BE2C (cell line): ENCODE measurements at regions not wholly inside any gene's neighbourhood (a gene's known extent, or its start where the extent isn't known, plus 50 kb on each side); places are given as distances from the start of the nearest gene placed in this dataset.

Experiments
- DNase-seq: peaks from one replicate; pipeline ENCODE4 v3.0.0-alpha.2; 2020
- H3K27me3 ChIP-seq: fragments of 250-450 bp; sonication (Bioruptor Pico); 2 replicates; pipeline ENCODE4 v1.5.1; 2020; ENCODE audit warnings: mild to moderate bottlenecking
- H3K36me3 ChIP-seq: fragments of 250-450 bp; sonication (Bioruptor Pico); 2 replicates; pipeline ENCODE4 v1.5.1; 2020; ENCODE audit warnings: mild to moderate bottlenecking
- H3K4me1 ChIP-seq: fragments of 250-450 bp; sonication (Bioruptor Pico); 2 replicates; pipeline ENCODE4 v1.5.1; 2020
- H3K4me3 ChIP-seq: 2 replicates; pipeline ENCODE4 v1.5.1; 2011; ENCODE audit warnings: low read depth, low read length
- H3K9me3 ChIP-seq: fragments of 250-450 bp; sonication (Bioruptor Pico); 2 replicates; pipeline ENCODE4 v1.5.1; 2020
- TF ChIP-seq, protein P1 (sequence below): IDR thresholded peaks from 2 replicates; pipeline ENCODE4 v1.5.1; 2012; ENCODE audit warnings: mild to moderate bottlenecking, low read depth, low read length

GRCh38 chr12:29048787-29049186 is 100.3 kb upstream of the FAR2 start:
- H3K4me3 ChIP-seq = no peak overlapping the region
- no peaks in the 10 kb centered on the region for H3K9me3 ChIP-seq
- no peaks in the 10 kb centered on the region for H3K36me3 ChIP-seq
- TF ChIP-seq, protein P1, sequence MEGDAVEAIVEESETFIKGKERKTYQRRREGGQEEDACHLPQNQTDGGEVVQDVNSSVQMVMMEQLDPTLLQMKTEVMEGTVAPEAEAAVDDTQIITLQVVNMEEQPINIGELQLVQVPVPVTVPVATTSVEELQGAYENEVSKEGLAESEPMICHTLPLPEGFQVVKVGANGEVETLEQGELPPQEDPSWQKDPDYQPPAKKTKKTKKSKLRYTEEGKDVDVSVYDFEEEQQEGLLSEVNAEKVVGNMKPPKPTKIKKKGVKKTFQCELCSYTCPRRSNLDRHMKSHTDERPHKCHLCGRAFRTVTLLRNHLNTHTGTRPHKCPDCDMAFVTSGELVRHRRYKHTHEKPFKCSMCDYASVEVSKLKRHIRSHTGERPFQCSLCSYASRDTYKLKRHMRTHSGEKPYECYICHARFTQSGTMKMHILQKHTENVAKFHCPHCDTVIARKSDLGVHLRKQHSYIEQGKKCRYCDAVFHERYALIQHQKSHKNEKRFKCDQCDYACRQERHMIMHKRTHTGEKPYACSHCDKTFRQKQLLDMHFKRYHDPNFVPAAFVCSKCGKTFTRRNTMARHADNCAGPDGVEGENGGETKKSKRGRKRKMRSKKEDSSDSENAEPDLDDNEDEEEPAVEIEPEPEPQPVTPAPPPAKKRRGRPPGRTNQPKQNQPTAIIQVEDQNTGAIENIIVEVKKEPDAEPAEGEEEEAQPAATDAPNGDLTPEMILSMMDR = no peak
- DNase-seq = no peak
- no peaks in the 10 kb centered on the region for H3K27me3 ChIP-seq
- peaks cover 4% of the 10 kb centered on the region for H3K4me1 ChIP-seq

DNA sequence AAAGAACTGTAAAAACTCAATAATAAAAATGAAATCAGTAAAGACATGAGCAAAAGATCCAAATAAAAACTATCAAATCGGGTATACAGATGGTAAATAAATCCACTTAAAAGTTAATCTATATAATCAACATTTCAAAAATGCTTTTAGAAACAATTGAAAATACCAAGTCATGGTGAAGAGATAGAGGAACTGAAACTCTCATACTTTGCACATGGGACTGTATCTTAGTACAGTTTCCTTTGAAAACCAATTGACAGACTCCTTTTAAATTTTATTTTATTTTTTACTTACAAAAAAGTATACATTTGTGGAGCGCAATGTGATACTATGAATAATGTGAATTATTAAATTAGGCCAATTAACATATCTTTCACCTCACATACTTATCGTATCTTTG is 98.6 kb upstream of the FAR2 start:
- DNase-seq = no peak

GRCh38 chr12:29051221-29051620 is 97.9 kb upstream of the FAR2 start:
- TF ChIP-seq, protein P1 = no peak
- H3K27me3 ChIP-seq = no peaks in the 10 kb centered on the region
- DNase-seq = no peak
- no peaks in the 10 kb centered on the region for H3K36me3 ChIP-seq
- no peaks in the 10 kb centered on the region for H3K9me3 ChIP-seq
- peaks cover 7% of the 10 kb centered on the region for H3K4me1 ChIP-seq
- H3K4me3 ChIP-seq = no peak overlapping the region

More for the DNA sequence above, 98.6 kb upstream of the FAR2 start:
- H3K27me3 ChIP-seq = no peaks in the 10 kb centered on the region
- H3K4me3 ChIP-seq = no peak overlapping the region
- peaks cover 5% of the 10 kb centered on the region; the same call in 1 of the 2 replicates for H3K4me1 ChIP-seq
- H3K36me3 ChIP-seq = no peaks in the 10 kb centered on the region
- H3K9me3 ChIP-seq = no peaks in the 10 kb centered on the region
- TF ChIP-seq, protein P1 = no peak

GRCh38 chr12:29053567-29053966 is 95.5 kb upstream of the FAR2 start:
- DNase-seq = no peak
- Histone ChIP-seq H3K36me3 (no peaks in the 10 kb centered on the region), H3K9me3 (no peaks in the 10 kb centered on the region), H3K4me3 (no peak overlapping the region), H3K27me3 (no peaks in the 10 kb centered on the region), H3K4me1 (peaks cover 7% of the 10 kb centered on the region)
- TF ChIP-seq, protein P1 = no peak

GRCh38 chr12:29054858-29055663 is 94.0 kb upstream of the FAR2 start:
- TF ChIP-seq, protein P1 = no peak
- no peaks in the 10 kb centered on the region for H3K9me3 ChIP-seq
- H3K36me3 ChIP-seq = no peaks in the 10 kb centered on the region
- no peaks in the 10 kb centered on the region for H3K27me3 ChIP-seq
- peaks cover 7% of the 10 kb centered on the region for H3K4me1 ChIP-seq
- DNase-seq = peak; percentile 42
- 0 out of 2 replicates have a peak overlapping the region, but pooled peaks have one; percentile 2 for H3K4me3 ChIP-seq

- DNase-seq = no peak
- Histone ChIP-seq H3K4me3 (no peak overlapping the region), H3K9me3 (no peaks in the 10 kb centered on the region), H3K36me3 (no peaks in the 10 kb centered on the region), H3K27me3 (no peaks in the 10 kb centered on the region), H3K4me1 (peaks cover 3% of the 10 kb centered on the region; the same call in 1 of the 2 replicates)
- TF ChIP-seq, protein P1 = no peak
Measured at GRCh38 chr12:29066011-29066588, 83.0 kb upstream of the FAR2 start.
